HCT116 (cell line): ENCODE measurements at regions not wholly inside any gene's neighbourhood (a gene's known extent, or its start where the extent isn't known, plus 50 kb on each side); places are given as distances from the start of the nearest gene placed in this dataset.

Experiments
- ATAC-seq: fragments of 200-7000 bp; cut with Tn5 transposase; 2 replicates; pipeline ENCODE4 v1.9.1; 2020; ENCODE audit warnings: mild to moderate bottlenecking, moderate library complexity
- BruUV-seq: library from RNA; stranded (reverse); fragments of 400-500 nt; replicated peaks from 2 replicates; lab custom pipeline; 2021; lab: Mats Ljungman, UMichigan
- CTCF ChIA-PET: fragments of 300-600 bp; sonication (Branson Sonifier 250); formaldehyde crosslinking; loops from one replicate; lab custom pipeline; 2021; ENCODE audit warnings: antibody characterized with exemption; lab: Charles Lee
- POLR2A ChIA-PET: fragments of 300-600, 350-600 bp; sonication (Branson Sonifier 250); formaldehyde crosslinking; loops from one replicate; lab custom pipeline; 2021; ENCODE audit warnings: antibody characterized with exemption; lab: Charles Lee
- RAD21 ChIA-PET, 2 experiments: fragments of 300-600 bp; sonication (Branson Sonifier 250); formaldehyde crosslinking; loops; one replicate each; lab custom pipeline; 2023; ENCODE audit warnings: low total read pairs in 2 of 2; ENCODE audit not compliant: uncharacterized antibody in 2 of 2, unreplicated experiment in 2 of 2, low non-redundant PET in 1 of 2; lab: Charles Lee
- DNase-seq: peaks from one replicate; pipeline ENCODE4 v3.0.0-alpha.2; 2010; ENCODE audit warnings: low read depth, low spot score
- H2AFZ ChIP-seq: fragments of 200-600 bp; shearing (Covaris generic), sonication (generic); 2 replicates; pipeline ENCODE4 v1.6.1; 2017; ENCODE audit warnings: low read depth, mixed run types, mixed read lengths, antibody characterized with exemption, low read length; ENCODE audit not compliant: poor library complexity, severe bottlenecking
- H3K27ac ChIP-seq: 2 replicates; pipeline ENCODE4 v1.5.1; 2012; ENCODE audit warnings: low read depth, low read length
- H3K27me3 ChIP-seq: fragments of 200-600 bp; sonication (generic); 2 replicates; pipeline ENCODE4 v1.6.1; 2016; ENCODE audit warnings: mixed run types, low read length, mixed read lengths; ENCODE audit not compliant: insufficient read depth
- H3K36me3 ChIP-seq, 2 experiments: fragments of 200-500 bp in 1 of 2; fragments of 200-600 bp in 1 of 2; sonication (Bioruptor generic) in 1 of 2; sonication (generic) in 1 of 2; 2 replicates each; pipeline versions ENCODE4 v1.5.1 to v1.6.1; 2014 to 2016; ENCODE audit warnings: low read length in 2 of 2, inconsistent platforms in 1 of 2, mixed read lengths in 1 of 2, mixed run types in 1 of 2; ENCODE audit not compliant: insufficient read depth in 2 of 2, control insufficient read depth in 1 of 2
- H3K4me1 ChIP-seq, 2 experiments: fragments of 200-600 bp in 1 of 2; sonication (generic) in 1 of 2; 2 replicates each; pipeline versions ENCODE4 v1.5.1 to v1.6.1; 2012 to 2017; ENCODE audit warnings: low read length in 2 of 2, inconsistent platforms in 1 of 2, mild to moderate bottlenecking in 1 of 2, mixed read lengths in 1 of 2, mixed run types in 1 of 2, moderate library complexity in 1 of 2; ENCODE audit not compliant: insufficient read depth in 2 of 2, control insufficient read depth in 1 of 2
- H3K4me2 ChIP-seq: fragments of 200-600 bp; sonication (generic); 2 replicates; pipeline ENCODE4 v1.6.1; 2017; ENCODE audit warnings: mixed run types, low read length, mixed read lengths
- H3K4me3 ChIP-seq, 2 experiments: fragments of 200-600 bp in 1 of 2; sonication (generic) in 1 of 2; replicated peaks in 1 of 2; 2 replicates each; pipeline ENCODE4 v1.5.1; 2011 to 2016; ENCODE audit warnings: low read length in 2 of 2, control low read depth in 1 of 2, low read depth in 1 of 2, mild to moderate bottlenecking in 1 of 2, mixed read lengths in 1 of 2, mixed run types in 1 of 2
- H3K79me2 ChIP-seq: fragments of 200-600 bp; sonication (generic); 2 replicates; pipeline ENCODE4 v1.6.1; 2017; ENCODE audit warnings: mild to moderate bottlenecking, mixed run types, low read length, moderate library complexity, mixed read lengths; ENCODE audit not compliant: insufficient read depth
- H3K9ac ChIP-seq: fragments of 200-600 bp; sonication (generic); 2 replicates; pipeline ENCODE4 v1.6.1; 2016; ENCODE audit warnings: low read length, mixed read lengths
- H3K9me2 ChIP-seq: fragments of 200-600 bp; sonication (generic), shearing (Covaris generic); 2 replicates; pipeline ENCODE4 v1.6.1; 2017; ENCODE audit warnings: mixed run types, mild to moderate bottlenecking, moderate library complexity; ENCODE audit not compliant: insufficient read depth
- H3K9me3 ChIP-seq, 2 experiments: fragments of 200-500 bp in 1 of 2; fragments of 200-600 bp in 1 of 2; sonication (Bioruptor generic) in 1 of 2; sonication (generic) in 1 of 2; 2 replicates each; pipeline ENCODE4 v1.6.1; 2014 to 2017; ENCODE audit warnings: low read length in 2 of 2, mixed read lengths in 2 of 2, inconsistent platforms in 1 of 2, low read depth in 1 of 2, mild to moderate bottlenecking in 1 of 2, mixed run types in 1 of 2, moderate library complexity in 1 of 2; ENCODE audit not compliant: control insufficient read depth in 1 of 2, insufficient read depth in 1 of 2
- H4K20me1 ChIP-seq: fragments of 200-600 bp; sonication (generic), shearing (Covaris generic); 2 replicates; pipeline ENCODE4 v1.6.1; 2017; ENCODE audit warnings: mixed run types, mild to moderate bottlenecking, moderate library complexity; ENCODE audit not compliant: insufficient read depth
- CBX3 ChIP-seq: IDR thresholded peaks from 2 replicates; pipeline ENCODE4 v1.6.1; 2012; ENCODE audit warnings: low read depth
- CEBPB ChIP-seq: IDR thresholded peaks from 2 replicates; pipeline ENCODE4 v1.6.1; 2012; ENCODE audit warnings: low read depth
- EGR1 ChIP-seq: IDR thresholded peaks from 2 replicates; pipeline ENCODE4 v1.6.1; 2012; ENCODE audit warnings: low read depth
- EZH2phosphoT487 ChIP-seq: fragments of 200-600 bp; IDR thresholded peaks from 2 replicates; pipeline ENCODE4 v1.6.1; 2018; ENCODE audit warnings: antibody characterized with exemption, borderline replicate concordance
- FOSL1 ChIP-seq: IDR thresholded peaks from 2 replicates; pipeline ENCODE4 v1.6.1; 2012; ENCODE audit warnings: low read depth
- JUND ChIP-seq: IDR thresholded peaks from 2 replicates; pipeline ENCODE4 v1.6.1; 2012
- RAD21 ChIP-seq: IDR thresholded peaks from 2 replicates; pipeline ENCODE4 v1.6.1; 2012; ENCODE audit warnings: low read depth, mild to moderate bottlenecking
- SP1 ChIP-seq: IDR thresholded peaks from 2 replicates; pipeline ENCODE4 v1.6.1; 2012; ENCODE audit warnings: low read depth
- TCF7L2 ChIP-seq: IDR thresholded peaks from 2 replicates; pipeline ENCODE4 v1.7.0; 2011; ENCODE audit warnings: borderline replicate concordance, inconsistent platforms; ENCODE audit not compliant: insufficient read depth, insufficient read length; ENCODE audit errors: extremely low read depth
- ZNF274 ChIP-seq: fragments of 200-500 bp; sonication (Bioruptor generic); IDR thresholded peaks from 2 replicates; pipeline ENCODE4 v1.6.1; 2014; ENCODE audit warnings: mild to moderate bottlenecking, low read depth, low read length, inconsistent platforms
- intact Hi-C: fragments of 100-400 bp; cut with micrococcal nuclease; formaldehyde crosslinking; loops from 2 replicates; pipeline ENCODE4 v1.10.0; 2022
- TF ChIP-seq, protein P1 (sequence below): IDR thresholded peaks from 2 replicates; pipeline ENCODE4 v1.6.1; 2011; ENCODE audit warnings: mild to moderate bottlenecking, low read length, moderate library complexity; ENCODE audit not compliant: insufficient replicate concordance; ENCODE audit errors: extremely low read depth
- TF ChIP-seq, protein P2 (sequence below): IDR thresholded peaks from 2 replicates; pipeline ENCODE4 v1.6.1; 2012
- TF ChIP-seq, protein P3 (sequence below): IDR thresholded peaks from 2 replicates; pipeline ENCODE4 v1.6.1; 2012; ENCODE audit warnings: low read depth

DNA sequence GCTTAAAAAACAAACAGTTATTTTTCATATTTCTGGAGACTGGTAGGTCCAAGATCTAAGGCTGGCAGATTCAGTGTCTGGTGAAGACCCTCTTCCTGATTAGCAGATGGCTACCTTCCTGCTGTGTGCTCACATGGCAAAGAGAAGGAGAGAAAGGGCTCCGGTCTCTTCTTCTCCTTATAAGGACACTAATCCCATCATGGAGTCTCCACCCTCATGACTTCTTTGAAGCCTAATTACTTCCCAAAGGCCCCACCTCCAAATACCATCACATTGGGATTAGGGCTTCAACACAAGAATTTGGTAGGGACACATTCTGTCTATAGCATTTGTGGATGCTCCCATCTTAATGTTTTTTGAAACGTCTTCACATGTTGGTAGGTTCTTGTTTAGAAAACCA lies 391.1 kb downstream of the TMEM161B start:
- ChIA-PET RAD21 (no interaction called here), CTCF (no interaction called here), POLR2A (no interaction called here)
- DNase-seq (no peak), ATAC-seq (no peak)
- H2AFZ ChIP-seq, result no peak overlapping the region
- H3K79me2 ChIP-seq, result no peaks in the 10 kb centered on the region
- no peak overlapping the region for H3K4me3 ChIP-seq
- TF ChIP-seq, protein P1, sequence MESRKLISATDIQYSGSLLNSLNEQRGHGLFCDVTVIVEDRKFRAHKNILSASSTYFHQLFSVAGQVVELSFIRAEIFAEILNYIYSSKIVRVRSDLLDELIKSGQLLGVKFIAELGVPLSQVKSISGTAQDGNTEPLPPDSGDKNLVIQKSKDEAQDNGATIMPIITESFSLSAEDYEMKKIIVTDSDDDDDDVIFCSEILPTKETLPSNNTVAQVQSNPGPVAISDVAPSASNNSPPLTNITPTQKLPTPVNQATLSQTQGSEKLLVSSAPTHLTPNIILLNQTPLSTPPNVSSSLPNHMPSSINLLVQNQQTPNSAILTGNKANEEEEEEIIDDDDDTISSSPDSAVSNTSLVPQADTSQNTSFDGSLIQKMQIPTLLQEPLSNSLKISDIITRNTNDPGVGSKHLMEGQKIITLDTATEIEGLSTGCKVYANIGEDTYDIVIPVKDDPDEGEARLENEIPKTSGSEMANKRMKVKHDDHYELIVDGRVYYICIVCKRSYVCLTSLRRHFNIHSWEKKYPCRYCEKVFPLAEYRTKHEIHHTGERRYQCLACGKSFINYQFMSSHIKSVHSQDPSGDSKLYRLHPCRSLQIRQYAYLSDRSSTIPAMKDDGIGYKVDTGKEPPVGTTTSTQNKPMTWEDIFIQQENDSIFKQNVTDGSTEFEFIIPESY, result no peak
- TF ChIP-seq EGR1 (no peak), RAD21 (no peak)
- BruUV-seq, result no TSS peak
- no peaks in the 10 kb centered on the region for H3K4me1 ChIP-seq
- no peak overlapping the region for H3K4me2 ChIP-seq
- no peaks in the 10 kb centered on the region for H3K9me3 ChIP-seq
- H3K9me2 ChIP-seq, result no peaks in the 10 kb centered on the region
- no peaks in the 10 kb centered on the region for H3K27me3 ChIP-seq
- no peaks in the 10 kb centered on the region for H3K36me3 ChIP-seq
- no peak overlapping the region for H3K27ac ChIP-seq
- H4K20me1 ChIP-seq, result no peaks in the 10 kb centered on the region
- no peak overlapping the region for H3K9ac ChIP-seq
- intact Hi-C loops, result no loop called here

DNA sequence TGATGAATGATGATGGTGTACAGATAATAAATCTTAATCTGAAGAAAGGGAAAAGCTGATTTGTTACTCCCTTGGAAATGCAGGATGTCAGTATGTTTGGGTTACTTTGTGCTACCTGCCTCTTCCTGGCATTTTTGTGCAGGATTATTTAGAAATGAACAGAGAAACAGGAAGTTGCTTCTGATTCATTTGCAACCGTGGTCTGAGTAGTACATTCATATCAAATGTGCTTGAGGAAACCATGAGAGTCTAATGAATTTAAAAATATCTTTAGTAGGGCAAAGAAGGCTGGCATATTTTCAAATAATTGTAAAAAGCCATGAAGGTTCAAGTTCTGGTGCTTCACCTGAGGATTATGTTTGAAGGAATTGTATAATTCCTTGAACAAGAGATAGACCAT lies 391.6 kb downstream of the TMEM161B start:
- Histone ChIP-seq H3K27me3 (no peaks in the 10 kb centered on the region), H4K20me1 (no peaks in the 10 kb centered on the region), H3K4me3 (no peak overlapping the region), H3K4me1 (no peaks in the 10 kb centered on the region), H3K9me2 (no peaks in the 10 kb centered on the region), H3K9ac (no peak overlapping the region), H3K79me2 (no peaks in the 10 kb centered on the region), H3K9me3 (no peaks in the 10 kb centered on the region), H3K36me3 (no peaks in the 10 kb centered on the region), H3K27ac (no peak overlapping the region), H2AFZ (no peak overlapping the region), H3K4me2 (no peak overlapping the region)
- no peak for ATAC-seq
- POLR2A ChIA-PET, result no interaction called here
- CTCF ChIA-PET, result interaction anchor here (0.7 kb wide), 1 partner anchor 96 kb away, joined by 3 read pairs; no protein-coding TSS in a partner anchor
- intact Hi-C loops, result no loop called here
- RAD21 ChIA-PET, result no interaction called here
- no peak for DNase-seq
- BruUV-seq, result no TSS peak
- TF ChIP-seq SP1, result no peak
- TF ChIP-seq, protein P1, result no peak
- no peak for TF ChIP-seq ZNF274
- no peak for TF ChIP-seq TCF7L2
- no peak for TF ChIP-seq FOSL1
- no peak for TF ChIP-seq CBX3
- TF ChIP-seq EZH2phosphoT487, result no peak
- TF ChIP-seq, protein P2, sequence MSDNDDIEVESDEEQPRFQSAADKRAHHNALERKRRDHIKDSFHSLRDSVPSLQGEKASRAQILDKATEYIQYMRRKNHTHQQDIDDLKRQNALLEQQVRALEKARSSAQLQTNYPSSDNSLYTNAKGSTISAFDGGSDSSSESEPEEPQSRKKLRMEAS, result no peak
- TF ChIP-seq, protein P3, sequence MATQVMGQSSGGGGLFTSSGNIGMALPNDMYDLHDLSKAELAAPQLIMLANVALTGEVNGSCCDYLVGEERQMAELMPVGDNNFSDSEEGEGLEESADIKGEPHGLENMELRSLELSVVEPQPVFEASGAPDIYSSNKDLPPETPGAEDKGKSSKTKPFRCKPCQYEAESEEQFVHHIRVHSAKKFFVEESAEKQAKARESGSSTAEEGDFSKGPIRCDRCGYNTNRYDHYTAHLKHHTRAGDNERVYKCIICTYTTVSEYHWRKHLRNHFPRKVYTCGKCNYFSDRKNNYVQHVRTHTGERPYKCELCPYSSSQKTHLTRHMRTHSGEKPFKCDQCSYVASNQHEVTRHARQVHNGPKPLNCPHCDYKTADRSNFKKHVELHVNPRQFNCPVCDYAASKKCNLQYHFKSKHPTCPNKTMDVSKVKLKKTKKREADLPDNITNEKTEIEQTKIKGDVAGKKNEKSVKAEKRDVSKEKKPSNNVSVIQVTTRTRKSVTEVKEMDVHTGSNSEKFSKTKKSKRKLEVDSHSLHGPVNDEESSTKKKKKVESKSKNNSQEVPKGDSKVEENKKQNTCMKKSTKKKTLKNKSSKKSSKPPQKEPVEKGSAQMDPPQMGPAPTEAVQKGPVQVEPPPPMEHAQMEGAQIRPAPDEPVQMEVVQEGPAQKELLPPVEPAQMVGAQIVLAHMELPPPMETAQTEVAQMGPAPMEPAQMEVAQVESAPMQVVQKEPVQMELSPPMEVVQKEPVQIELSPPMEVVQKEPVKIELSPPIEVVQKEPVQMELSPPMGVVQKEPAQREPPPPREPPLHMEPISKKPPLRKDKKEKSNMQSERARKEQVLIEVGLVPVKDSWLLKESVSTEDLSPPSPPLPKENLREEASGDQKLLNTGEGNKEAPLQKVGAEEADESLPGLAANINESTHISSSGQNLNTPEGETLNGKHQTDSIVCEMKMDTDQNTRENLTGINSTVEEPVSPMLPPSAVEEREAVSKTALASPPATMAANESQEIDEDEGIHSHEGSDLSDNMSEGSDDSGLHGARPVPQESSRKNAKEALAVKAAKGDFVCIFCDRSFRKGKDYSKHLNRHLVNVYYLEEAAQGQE, result no peak
- no peak for TF ChIP-seq CEBPB
- TF ChIP-seq JUND, result no peak
